ENCODE measurements at regions not wholly inside any gene's neighbourhood (a gene's known extent, or its start where the extent isn't known, plus 50 kb on each side); places are given as distances from the start of the nearest gene placed in this dataset.

- Histone ChIP-seq H3K9me3 (ENCODE audit: control insufficient read depth in 1 of 2, insufficient read depth in 1 of 2, low read depth in 1 of 2, low read length in 2 of 2) (no peaks in the 10 kb centered on the region), H3K27ac (ENCODE audit: low read depth, low read length) (no peak overlapping the region), H3K4me3 (replicated peaks in 1 of 2; ENCODE audit: low read depth in 1 of 2, low read length in 2 of 2) (no peak overlapping the region), H3K9me2 (ENCODE audit: insufficient read depth) (no peaks in the 10 kb centered on the region), H4K20me1 (ENCODE audit: insufficient read depth) (no peaks in the 10 kb centered on the region), H3K79me2 (ENCODE audit: insufficient read depth, low read length) (no peaks in the 10 kb centered on the region), H3K4me1 (ENCODE audit: control insufficient read depth in 1 of 2, insufficient read depth in 2 of 2, low read length in 2 of 2) (no peaks in the 10 kb centered on the region), H3K27me3 (ENCODE audit: insufficient read depth, low read length) (peaks cover 35% of the 10 kb centered on the region), H3K9ac (ENCODE audit: low read length) (no peak overlapping the region), H2AFZ (ENCODE audit: low read depth, low read length, poor library complexity, severe bottlenecking) (no peak overlapping the region), H3K4me2 (ENCODE audit: low read length) (no peak overlapping the region), H3K36me3 (ENCODE audit: control insufficient read depth in 1 of 2, insufficient read depth in 2 of 2, low read length in 2 of 2) (no peaks in the 10 kb centered on the region)
- no peak for TF ChIP-seq EZH2phosphoT487 (IDR thresholded peaks at IDR 0.05; ENCODE audit: borderline replicate concordance)
- TF ChIP-seq CTCF (IDR thresholded peaks at IDR 0.05 in 2 of 3, conservative IDR thresholded peaks at IDR 0.05 in 1 of 3; ENCODE audit: borderline replicate concordance in 1 of 3, insufficient read depth in 1 of 3, low read depth in 2 of 3, low read length in 2 of 3) = no peak
- TF ChIP-seq ZFX (IDR thresholded peaks at IDR 0.05) = no peak
- TF ChIP-seq CBX3 (IDR thresholded peaks at IDR 0.05; ENCODE audit: low read depth) = no peak
- TF ChIP-seq ZBTB33 (IDR thresholded peaks at IDR 0.05; ENCODE audit: extremely low read depth, insufficient replicate concordance, low read length) = no peak
- no peak for TF ChIP-seq MAX (IDR thresholded peaks at IDR 0.05)
- TF ChIP-seq JUND (IDR thresholded peaks at IDR 0.05) = no peak
- POLR2A ChIA-PET = no interaction called here
- no TSS peak for BruUV-seq (replicated peaks)
- CTCF ChIA-PET = no interaction called here
- RAD21 ChIA-PET (ENCODE audit: low non-redundant PET in 1 of 2, low total read pairs in 2 of 2, uncharacterized antibody in 2 of 2, unreplicated experiment in 2 of 2) = no interaction called here
- intact Hi-C loops (cut with micrococcal nuclease) = no loop called here
- ATAC-seq (no peak), DNase-seq (ENCODE audit: low read depth, low spot score) (no peak)
These were observed 205.8 kb downstream of the ZNF326 start for GRCh38 chr1:90200646-90201205.
